Endothelial cell of umbilical vein (primary cell): ENCODE measurements at regions not wholly inside any gene's neighbourhood (a gene's known extent, or its start where the extent isn't known, plus 50 kb on each side); places are given as distances from the start of the nearest gene placed in this dataset.

Source experiments
- BruUV-seq: library from RNA; stranded (reverse); fragments of 400-500 nt; replicated peaks from 2 replicates; lab custom pipeline; 2021; lab: Mats Ljungman, UMichigan
- CTCF ChIA-PET: fragments of 300-600, 350-600 bp; sonication (Branson Sonifier 250); formaldehyde crosslinking; loops from one replicate; lab custom pipeline; 2021; ENCODE audit warnings: antibody characterized with exemption, inconsistent platforms; lab: Charles Lee
- POLR2A ChIA-PET: fragments of 300-600, 350-600 bp; sonication (Branson Sonifier 250); formaldehyde crosslinking; loops from one replicate; lab custom pipeline; 2021; ENCODE audit warnings: antibody characterized with exemption, inconsistent platforms; lab: Charles Lee
- DNase-seq: peaks from one replicate; pipeline ENCODE4 v3.0.0-alpha.2; 2011; ENCODE audit warnings: low read depth, low spot score
- FAIRE-seq: peaks from 2 replicates; lab custom pipeline; 2011; peaks lifted over from hg19 to GRCh38; lab: Jason Lieb, UNC
- H2AFZ ChIP-seq: 2 replicates; pipeline ENCODE4 v1.6.0; 2012; ENCODE audit warnings: low read depth, low read length, control low read depth, inconsistent platforms
- H3K27ac ChIP-seq: 2 replicates; pipeline ENCODE4 v1.5.1; 2011; ENCODE audit warnings: low read depth, mild to moderate bottlenecking, control low read depth, low read length, moderate library complexity; ENCODE audit not compliant: insufficient read depth
- H3K27me3 ChIP-seq, 2 experiments: 2 replicates each; pipeline versions ENCODE4 v1.6.0 to v1.6.1; 2011; ENCODE audit warnings: low read length in 2 of 2, mixed read lengths in 1 of 2; ENCODE audit not compliant: control insufficient read depth in 2 of 2, insufficient read depth in 2 of 2
- H3K36me3 ChIP-seq, 2 experiments: 2 replicates in 1 of 2; 3 replicates in 1 of 2; pipeline ENCODE4 v1.5.1; 2011; ENCODE audit warnings: low read length in 2 of 2, mild to moderate bottlenecking in 1 of 2, moderate library complexity in 1 of 2; ENCODE audit not compliant: control insufficient read depth in 2 of 2, insufficient read depth in 2 of 2; ENCODE audit errors: extremely low read depth in 1 of 2
- H3K4me1 ChIP-seq: 3 replicates; pipeline ENCODE4 v1.5.1; 2011; ENCODE audit warnings: mild to moderate bottlenecking, low read length; ENCODE audit not compliant: control insufficient read depth, insufficient read depth; ENCODE audit errors: extremely low read depth
- H3K4me2 ChIP-seq: 2 replicates; pipeline ENCODE4 v1.6.1; 2011; ENCODE audit warnings: low read length, control low read depth, mixed read lengths; ENCODE audit not compliant: insufficient read depth
- H3K4me3 ChIP-seq, 3 experiments: fragments of 200-600 bp in 1 of 3; sonication (generic), shearing (Covaris generic) in 1 of 3; replicated peaks in 1 of 3; 2 replicates each; pipeline ENCODE4 v1.5.1; 2011 to 2016; ENCODE audit warnings: control low read depth in 3 of 3, low read length in 3 of 3, mild to moderate bottlenecking in 2 of 3, inconsistent platforms in 1 of 3, low read depth in 1 of 3, moderate library complexity in 1 of 3; ENCODE audit not compliant: insufficient read depth in 1 of 3
- H3K79me2 ChIP-seq: 2 replicates; pipeline ENCODE4 v1.6.0; 2012; ENCODE audit warnings: low read length, inconsistent platforms; ENCODE audit not compliant: control insufficient read depth, insufficient read depth
- H3K9ac ChIP-seq: replicated peaks from 2 replicates; pipeline ENCODE3; 2011; ENCODE audit warnings: low read length, control low read depth; ENCODE audit not compliant: insufficient read depth; ENCODE audit errors: extremely low read depth
- H3K9me1 ChIP-seq: replicated peaks from 3 replicates; pipeline ENCODE4 v1.6.0; 2011; ENCODE audit warnings: mild to moderate bottlenecking, low read length; ENCODE audit not compliant: control insufficient read depth, insufficient read depth; ENCODE audit errors: extremely low read depth
- H3K9me3 ChIP-seq: replicated peaks from 2 replicates; pipeline ENCODE4 v1.5.1; 2012; ENCODE audit warnings: low read length, inconsistent platforms; ENCODE audit not compliant: control insufficient read depth, insufficient read depth
- H4K20me1 ChIP-seq: replicated peaks from 2 replicates; pipeline ENCODE3; 2011; ENCODE audit warnings: mild to moderate bottlenecking, low read length; ENCODE audit not compliant: control insufficient read depth, insufficient read depth; ENCODE audit errors: extremely low read depth
- EZH2 ChIP-seq: IDR thresholded peaks from 2 replicates; pipeline ENCODE4 v1.6.1; 2012; ENCODE audit warnings: borderline replicate concordance, low read depth, mild to moderate bottlenecking, moderate library complexity, low read length, inconsistent platforms; ENCODE audit not compliant: severe bottlenecking
- FOS ChIP-seq: IDR thresholded peaks from 2 replicates; pipeline ENCODE4 v1.6.1; 2011; ENCODE audit warnings: mild to moderate bottlenecking, low read length, moderate library complexity, borderline replicate concordance; ENCODE audit not compliant: insufficient read depth
- GATA2 ChIP-seq: IDR thresholded peaks from 2 replicates; pipeline ENCODE4 v1.7.0; 2011; ENCODE audit warnings: low read depth, mild to moderate bottlenecking, moderate library complexity, mixed read lengths, low read length; ENCODE audit not compliant: insufficient read length, insufficient read depth
- JUN ChIP-seq: IDR thresholded peaks from 2 replicates; pipeline ENCODE4 v1.6.1; 2011; ENCODE audit warnings: borderline replicate concordance, low read depth; ENCODE audit not compliant: insufficient read length, insufficient read depth
- MYC ChIP-seq: IDR thresholded peaks from one replicate; pipeline ENCODE4 v1.6.1; 2011; ENCODE audit warnings: mild to moderate bottlenecking, low read depth, low read length
- POLR2A ChIP-seq: IDR thresholded peaks from 2 replicates; pipeline ENCODE4 v1.6.1; 2012; ENCODE audit warnings: low read depth, mild to moderate bottlenecking, control low read depth, low read length
- POLR2AphosphoS5 ChIP-seq: IDR thresholded peaks from 2 replicates; pipeline ENCODE4 v1.6.1; 2012; ENCODE audit warnings: low read depth, mild to moderate bottlenecking, control low read depth, low read length, moderate library complexity; ENCODE audit not compliant: insufficient read depth
- dilution Hi-C: fragments of 300-500 bp; cut with MboI; formaldehyde crosslinking; loops from one replicate; pipeline ENCODE4 v1.15.0; 2019; ENCODE audit warnings: low sequenced_read_pairs; ENCODE audit not compliant: extremely low pct_ligation_motif_present
- intact Hi-C: fragments of 100-400 bp; cut with micrococcal nuclease; formaldehyde crosslinking; loops from one replicate; pipeline ENCODE4 v1.10.0; 2022
- TF ChIP-seq, protein P1 (sequence below), 2 donors: IDR thresholded peaks; 1 replicate in 1 of 2; 2 replicates in 1 of 2; pipeline ENCODE4 v1.5.1; 2011; ENCODE audit warnings: low read length in 2 of 2, mild to moderate bottlenecking in 2 of 2, moderate library complexity in 2 of 2, control low read depth in 1 of 2, inconsistent platforms in 1 of 2, low read depth in 1 of 2; ENCODE audit not compliant: insufficient read depth in 1 of 2; ENCODE audit errors: extremely low read depth in 1 of 2
- TF ChIP-seq, protein P2 (sequence below): IDR thresholded peaks from 2 replicates; pipeline ENCODE4 v1.6.1; 2011; ENCODE audit not compliant: insufficient read depth, insufficient read length

DNA sequence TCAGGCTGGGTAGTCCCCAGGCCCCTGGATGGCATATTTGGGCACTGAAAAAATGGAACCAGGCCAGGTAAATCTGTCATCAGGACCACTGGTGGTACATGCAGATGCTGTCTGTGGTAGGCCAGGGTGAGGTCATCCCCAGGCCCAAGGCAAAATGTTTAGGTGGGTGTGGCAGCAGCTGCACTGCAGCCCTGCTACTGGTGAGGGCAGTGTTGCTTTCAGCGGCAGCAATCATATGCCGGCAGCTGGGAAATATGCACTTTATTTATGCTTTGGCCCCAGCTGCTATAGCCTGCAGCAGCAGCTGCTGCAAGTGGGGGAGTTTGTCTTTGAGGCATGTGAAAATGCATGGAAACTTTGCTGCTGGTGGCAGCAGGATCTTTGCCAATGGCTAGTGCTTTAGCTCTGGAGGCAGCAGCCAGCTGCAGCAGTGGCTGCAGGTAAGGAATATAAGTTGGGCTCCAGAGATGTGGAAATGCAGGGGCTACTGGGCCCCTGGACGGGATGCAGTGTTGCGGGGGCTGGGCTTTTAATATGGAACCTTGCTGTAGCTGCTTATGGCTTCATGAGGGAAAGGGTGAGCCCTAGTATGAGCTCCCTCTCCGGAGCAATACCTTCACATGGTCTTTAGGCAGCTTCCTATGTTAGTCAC is 365.7 kb upstream of the CADM1 start:
- Histone ChIP-seq H3K4me3 (no peak overlapping the region), H3K27ac (no peak overlapping the region), H3K79me2 (no peaks in the 10 kb centered on the region), H3K9me3 (peaks cover 4% of the 10 kb centered on the region), H4K20me1 (no peaks in the 10 kb centered on the region), H3K36me3 (no peaks in the 10 kb centered on the region), H3K4me2 (no peak overlapping the region), H2AFZ (no peak overlapping the region), H3K27me3 (no peaks in the 10 kb centered on the region), H3K9ac (no peak overlapping the region), H3K9me1 (no peaks in the 10 kb centered on the region), H3K4me1 (no peaks in the 10 kb centered on the region)
- intact Hi-C loops, result no loop called here
- ChIA-PET CTCF (no interaction called here), POLR2A (no interaction called here)
- no peak for FAIRE-seq
- no peak for DNase-seq
- BruUV-seq, result no TSS peak
- TF ChIP-seq, protein P1, sequence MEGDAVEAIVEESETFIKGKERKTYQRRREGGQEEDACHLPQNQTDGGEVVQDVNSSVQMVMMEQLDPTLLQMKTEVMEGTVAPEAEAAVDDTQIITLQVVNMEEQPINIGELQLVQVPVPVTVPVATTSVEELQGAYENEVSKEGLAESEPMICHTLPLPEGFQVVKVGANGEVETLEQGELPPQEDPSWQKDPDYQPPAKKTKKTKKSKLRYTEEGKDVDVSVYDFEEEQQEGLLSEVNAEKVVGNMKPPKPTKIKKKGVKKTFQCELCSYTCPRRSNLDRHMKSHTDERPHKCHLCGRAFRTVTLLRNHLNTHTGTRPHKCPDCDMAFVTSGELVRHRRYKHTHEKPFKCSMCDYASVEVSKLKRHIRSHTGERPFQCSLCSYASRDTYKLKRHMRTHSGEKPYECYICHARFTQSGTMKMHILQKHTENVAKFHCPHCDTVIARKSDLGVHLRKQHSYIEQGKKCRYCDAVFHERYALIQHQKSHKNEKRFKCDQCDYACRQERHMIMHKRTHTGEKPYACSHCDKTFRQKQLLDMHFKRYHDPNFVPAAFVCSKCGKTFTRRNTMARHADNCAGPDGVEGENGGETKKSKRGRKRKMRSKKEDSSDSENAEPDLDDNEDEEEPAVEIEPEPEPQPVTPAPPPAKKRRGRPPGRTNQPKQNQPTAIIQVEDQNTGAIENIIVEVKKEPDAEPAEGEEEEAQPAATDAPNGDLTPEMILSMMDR (IDR thresholded peaks at IDR 0.05; ENCODE audit: extremely low read depth in 1 of 2, insufficient read depth in 1 of 2, low read depth in 1 of 2, low read length in 2 of 2), result no peak
- TF ChIP-seq POLR2AphosphoS5, result no peak
- TF ChIP-seq EZH2, result no peak
- TF ChIP-seq JUN, result no peak
- no peak for TF ChIP-seq FOS
- no peak for TF ChIP-seq GATA2
- TF ChIP-seq, protein P2, sequence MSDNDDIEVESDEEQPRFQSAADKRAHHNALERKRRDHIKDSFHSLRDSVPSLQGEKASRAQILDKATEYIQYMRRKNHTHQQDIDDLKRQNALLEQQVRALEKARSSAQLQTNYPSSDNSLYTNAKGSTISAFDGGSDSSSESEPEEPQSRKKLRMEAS, result no peak
- no peak for TF ChIP-seq MYC
- TF ChIP-seq POLR2A, result no peak
- dilution Hi-C loops, result no loop called here
